ENCODE measurements at regions not wholly inside any gene's neighbourhood (a gene's known extent, or its start where the extent isn't known, plus 50 kb on each side); places are given as distances from the start of the nearest gene placed in this dataset.
A peak's percentile ranks its signal among the peaks of the same experiment; 100 is the strongest.

- no peak overlapping the region for H3K4me3 ChIP-seq
- no peaks in the 10 kb centered on the region for H3K36me3 ChIP-seq
- WGBS, 5 donors, result 56 to 68% (median 65%) methylated on average over 5 of the region's 5 CpGs
- H3K27me3 ChIP-seq (replicated peaks in 1 of 7), result no peaks in the 10 kb centered on the region
- H3K9me3 ChIP-seq, result no peaks in the 10 kb centered on the region
- TF ChIP-seq POLR2A (IDR thresholded peaks at IDR 0.05), result no peak
- TF ChIP-seq CTCF (IDR thresholded peaks at IDR 0.05 in 8 of 11, conservative IDR thresholded peaks at IDR 0.05 in 3 of 11), result no peak
- no peak for TF ChIP-seq POLR2AphosphoS5 (IDR thresholded peaks at IDR 0.05)
- H3K4me1 ChIP-seq, result peaks cover 4 to 66% (median 39%) of the 10 kb centered on the region in 6 donors
- H3K27ac ChIP-seq, result peak overlapping the region in 1 of 8 donors; percentile 32
- intact Hi-C loops (cut with DNase I; ENCODE audit: low total_unique reads), result no loop called here
- DNase-seq, result peak; percentile 43
Observed at GRCh38 chr20:17872959-17873358, 95.6 kb downstream of the SNX5 start.

GRCh38 chr20:17872434-17872833 is 96.2 kb downstream of the SNX5 start:
- H3K4me3 ChIP-seq, result no peak overlapping the region
- H3K27me3 ChIP-seq (replicated peaks in 1 of 7), result no peaks in the 10 kb centered on the region
- H3K4me1 ChIP-seq, result peaks cover 4 to 62% (median 39%) of the 10 kb centered on the region in 6 donors
- H3K9me3 ChIP-seq, result no peaks in the 10 kb centered on the region
- H3K27ac ChIP-seq, result no peak overlapping the region
- intact Hi-C loops (cut with DNase I; ENCODE audit: low total_unique reads), result no loop called here
- no peaks in the 10 kb centered on the region for H3K36me3 ChIP-seq
- peak; percentile 38 for DNase-seq
- TF ChIP-seq POLR2AphosphoS5 (IDR thresholded peaks at IDR 0.05), result no peak
- no peak for TF ChIP-seq POLR2A (IDR thresholded peaks at IDR 0.05)
- no peak for TF ChIP-seq CTCF (IDR thresholded peaks at IDR 0.05 in 8 of 11, conservative IDR thresholded peaks at IDR 0.05 in 3 of 11)
- WGBS, 5 donors, result 71 to 76% (median 72%) methylated on average over 13 of the region's 13 CpGs

- H3K4me3 ChIP-seq, result no peak overlapping the region
- no peaks in the 10 kb centered on the region for H3K36me3 ChIP-seq
- DNase-seq, result no peak
- no peak for TF ChIP-seq POLR2AphosphoS5 (IDR thresholded peaks at IDR 0.05)
- no peak for TF ChIP-seq POLR2A (IDR thresholded peaks at IDR 0.05)
- TF ChIP-seq CTCF (IDR thresholded peaks at IDR 0.05 in 8 of 11, conservative IDR thresholded peaks at IDR 0.05 in 3 of 11), result no peak
- no peaks in the 10 kb centered on the region for H3K9me3 ChIP-seq
- 30 to 37% (median 33%) methylated on average over 4 of the region's 4 CpGs for WGBS, 5 donors
- H3K27me3 ChIP-seq (replicated peaks in 1 of 7), result no peaks in the 10 kb centered on the region
- H3K27ac ChIP-seq, result no peak overlapping the region
- peaks cover 8 to 63% (median 39%) of the 10 kb centered on the region in 6 donors for H3K4me1 ChIP-seq
- intact Hi-C loops (cut with DNase I; ENCODE audit: low total_unique reads), result no loop called here
Observed at GRCh38 chr20:17871886-17872285, 96.7 kb downstream of the SNX5 start.

GRCh38 chr20:17871181-17871580 is 97.4 kb downstream of the SNX5 start:
- Histone ChIP-seq H3K27me3 (replicated peaks in 1 of 7) (no peaks in the 10 kb centered on the region), H3K36me3 (no peaks in the 10 kb centered on the region), H3K27ac (no peak overlapping the region), H3K4me1 (peaks cover 10 to 59% (median 36%) of the 10 kb centered on the region in 6 donors), H3K4me3 (no peak overlapping the region), H3K9me3 (no peaks in the 10 kb centered on the region)
- DNase-seq, result no peak
- TF ChIP-seq CTCF (IDR thresholded peaks at IDR 0.05 in 8 of 11, conservative IDR thresholded peaks at IDR 0.05 in 3 of 11) (no peak), POLR2AphosphoS5 (IDR thresholded peaks at IDR 0.05) (no peak), POLR2A (IDR thresholded peaks at IDR 0.05) (no peak)
- 60 to 77% (median 63%) methylated on average over 2 of the region's 2 CpGs for WGBS, 5 donors
- intact Hi-C loops (cut with DNase I; ENCODE audit: low total_unique reads), result no loop called here
